NCI-H446 treated with DMSO at 0.1 percent for 48 hours (cell line): ENCODE measurements at regions not wholly inside any gene's neighbourhood (a gene's known extent, or its start where the extent isn't known, plus 50 kb on each side); places are given as distances from the start of the nearest gene placed in this dataset.
"Not testable (repeated sequence)": the region's sequence is repeated elsewhere in the genome, so short reads cannot be mapped to it uniquely, and the experiment has no call there.

Experiments
- DNase-seq: peaks from one replicate; lab custom pipeline; 2025; lab: John Stamatoyannopoulos, UW

GRCh38 chr2:191476901-191477300, 201.0 kb upstream of the NABP1 start:
- DNase-seq: no peak

- peak; percentile 74 for DNase-seq
Measured at GRCh38 chr2:191478799-191479679, 198.9 kb upstream of the NABP1 start.

- DNase-seq: no peak
Measured at GRCh38 chr2:191479680-191480023, 198.3 kb upstream of the NABP1 start.

GRCh38 chr2:191481305-191482070, 196.4 kb upstream of the NABP1 start:
- DNase-seq: no peak

GRCh38 chr2:191483117-191483516, 194.8 kb upstream of the NABP1 start:
- no peak for DNase-seq

- no peak for DNase-seq
Measured at GRCh38 chr2:191486584-191487320, 191.2 kb upstream of the NABP1 start.

- DNase-seq: no peak
Measured at GRCh38 chr2:191488135-191488534, 189.8 kb upstream of the NABP1 start.

GRCh38 chr2:191489177-191489576, 188.8 kb upstream of the NABP1 start:
- DNase-seq: no peak

- no peak for DNase-seq
Measured at GRCh38 chr2:191496838-191497237, 181.1 kb upstream of the NABP1 start.

- DNase-seq: no peak
Measured at GRCh38 chr2:191497822-191498221, 180.1 kb upstream of the NABP1 start.

GRCh38 chr2:191499050-191499449, 178.9 kb upstream of the NABP1 start:
- no peak for DNase-seq

GRCh38 chr2:191499874-191500565, 177.9 kb upstream of the NABP1 start:
- no peak for DNase-seq

GRCh38 chr2:191500566-191500883, 177.4 kb upstream of the NABP1 start:
- DNase-seq: no peak

GRCh38 chr2:191500884-191501560, 176.9 kb upstream of the NABP1 start:
- no peak for DNase-seq

GRCh38 chr2:191501561-191502168, 176.3 kb upstream of the NABP1 start:
- DNase-seq: peak; percentile 17

GRCh38 chr2:191506515-191506914, 171.4 kb upstream of the NABP1 start:
- no peak for DNase-seq

- not testable (repeated sequence) for DNase-seq
Measured at GRCh38 chr2:191507252-191507853, 170.6 kb upstream of the NABP1 start.

GRCh38 chr2:191508738-191509137, 169.2 kb upstream of the NABP1 start:
- DNase-seq: no peak

GRCh38 chr2:191512216-191512835, 165.6 kb upstream of the NABP1 start:
- DNase-seq: no peak

- no peak for DNase-seq
Measured at GRCh38 chr2:191512874-191513273, 165.1 kb upstream of the NABP1 start.
